ENCODE measurements at regions not wholly inside any gene's neighbourhood (a gene's known extent, or its start where the extent isn't known, plus 50 kb on each side); places are given as distances from the start of the nearest gene placed in this dataset.

- TF ChIP-seq CTCF (IDR thresholded peaks at IDR 0.05) (no peak), POLR2A (IDR thresholded peaks at IDR 0.05) (no peak)
These were observed 60.9 kb upstream of the CD2AP start for GRCh38 chr6:47416396-47417345.

Measured in breast epithelium (tissue), 3 donors.